Activated T-cell treated with anti-CD3 and anti-CD28 coated beads for 48 hours (primary cell): ENCODE measurements at regions not wholly inside any gene's neighbourhood (a gene's known extent, or its start where the extent isn't known, plus 50 kb on each side); places are given as distances from the start of the nearest gene placed in this dataset.

ENCODE experiments used
- DNase-seq: peaks from one replicate; pipeline ENCODE4 v3.0.0-alpha.2; 2020; ENCODE audit warnings: low read depth

GRCh38 chr2:105595536-105595935, 149.2 kb upstream of the NCK2 start:
- peak; percentile 18 for DNase-seq

GRCh38 chr2:105593221-105593967, 151.3 kb upstream of the NCK2 start:
- no peak for DNase-seq

DNA sequence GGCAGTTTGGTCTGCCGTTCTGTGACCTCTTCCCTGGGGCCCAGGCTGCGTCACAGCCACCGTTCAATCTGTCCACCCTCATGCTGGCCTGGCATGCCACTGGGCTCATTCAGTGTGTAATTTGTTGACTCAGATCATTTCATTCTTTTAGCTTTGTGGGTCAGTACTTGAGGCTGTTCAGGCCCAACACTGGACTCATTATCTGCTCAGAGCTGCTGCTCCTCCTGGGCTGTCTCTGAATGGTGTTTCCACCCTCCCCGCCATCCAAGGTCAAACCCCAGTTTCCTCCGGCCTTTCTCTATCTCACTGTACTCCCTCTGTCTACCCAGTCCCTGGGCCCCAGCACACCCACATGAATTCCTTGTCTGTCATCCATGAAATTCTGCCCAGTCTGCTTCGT, 152.4 kb upstream of the NCK2 start:
- no peak for DNase-seq

DNA sequence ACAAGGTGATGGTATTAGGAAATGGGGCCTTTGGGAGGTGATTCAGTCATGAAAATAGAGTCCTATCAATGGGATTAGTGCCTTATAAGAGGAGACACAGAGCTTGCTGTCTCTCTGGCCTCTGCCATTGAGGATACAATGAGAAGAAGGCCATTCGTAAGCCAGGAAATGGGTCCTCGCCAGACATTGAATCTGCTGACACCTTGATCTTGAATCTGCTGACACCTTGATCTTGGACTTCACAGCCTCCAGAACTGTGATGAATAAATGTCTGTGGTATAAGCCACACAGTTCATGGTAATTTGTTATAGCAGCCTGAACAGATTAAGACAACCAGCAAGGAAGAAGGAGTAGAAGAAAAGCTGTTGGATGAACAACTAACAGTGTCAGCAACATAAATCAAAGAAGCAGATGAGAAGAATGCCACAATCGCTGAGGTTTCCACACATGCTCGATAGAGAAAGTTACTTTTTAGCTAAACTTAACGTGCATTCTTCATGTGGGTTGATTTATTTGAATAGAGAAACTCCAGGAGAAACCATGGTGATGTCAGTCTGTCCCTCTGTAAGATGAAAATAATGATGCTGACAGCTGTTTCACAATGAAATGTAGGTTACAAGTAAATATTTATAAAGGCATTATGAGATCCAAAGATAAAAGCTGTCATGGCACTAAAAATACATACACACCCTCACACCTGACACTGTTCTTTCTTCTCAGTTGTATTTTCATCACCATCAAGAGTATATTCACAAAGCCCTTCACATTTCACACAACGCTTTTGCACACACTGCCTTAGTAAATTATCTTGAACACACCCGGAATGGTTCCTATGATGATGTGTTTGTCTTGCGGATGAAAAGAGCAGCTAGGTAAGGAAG, 153.7 kb upstream of the NCK2 start:
- DNase-seq, result no peak

- DNase-seq, result no peak
Observed at GRCh38 chr2:105588581-105588980, 156.1 kb upstream of the NCK2 start.

GRCh38 chr2:105587637-105588036, 157.1 kb upstream of the NCK2 start:
- DNase-seq, result no peak

DNA sequence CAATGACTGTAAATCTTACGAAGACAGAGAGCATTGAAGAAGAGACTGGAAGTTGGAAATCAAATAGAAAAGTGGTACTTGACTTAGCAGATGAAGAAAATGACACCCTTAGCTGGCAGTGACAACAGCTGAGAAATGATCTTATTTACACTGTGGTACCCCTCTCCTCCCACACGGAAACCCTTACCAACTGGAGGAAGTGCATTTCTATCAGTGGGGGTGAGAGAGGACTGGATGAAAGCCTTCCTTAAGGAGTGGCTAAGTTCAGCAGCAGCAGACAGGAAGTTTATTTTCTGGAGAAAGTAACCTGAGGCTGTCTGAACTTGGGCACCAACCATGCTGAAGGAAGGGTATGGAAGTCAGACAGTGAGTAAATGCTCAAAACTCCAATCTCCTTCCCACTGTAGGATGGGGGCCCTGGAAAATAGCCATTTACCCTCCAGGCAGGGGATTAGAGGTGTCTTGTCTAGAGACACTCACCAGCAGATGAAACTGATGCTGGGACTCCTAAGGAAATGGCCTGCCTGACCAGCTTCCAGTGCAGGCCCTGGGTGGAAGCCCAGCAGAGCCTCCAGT, 160.2 kb upstream of the NCK2 start:
- DNase-seq, result no peak

- DNase-seq, result no peak
Observed at GRCh38 chr2:105582952-105583660, 161.6 kb upstream of the NCK2 start.

DNA sequence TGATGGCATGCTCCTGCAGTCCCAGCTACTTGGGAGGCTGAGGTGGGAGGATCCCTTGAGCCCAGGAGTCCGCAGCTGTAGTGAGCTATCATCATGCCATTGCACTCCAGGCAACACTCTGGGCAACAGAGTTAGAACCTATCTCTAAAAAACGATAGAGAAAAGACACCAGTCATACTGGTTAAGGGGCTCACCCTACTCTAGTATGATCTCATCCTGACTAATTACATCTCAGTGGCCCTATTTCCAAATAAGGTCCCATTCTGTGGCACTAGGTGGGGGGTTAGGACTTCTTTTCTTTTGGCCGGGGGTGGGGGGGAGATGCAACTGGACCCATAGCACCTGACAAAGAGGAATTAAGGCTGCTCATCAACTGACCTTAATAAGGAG, 163.2 kb upstream of the NCK2 start:
- no peak for DNase-seq

- no peak for DNase-seq
Observed at GRCh38 chr2:105580870-105581554, 163.7 kb upstream of the NCK2 start.

- no peak for DNase-seq
Observed at GRCh38 chr2:105580216-105580615, 164.5 kb upstream of the NCK2 start.

GRCh38 chr2:105578166-105578565, 166.5 kb upstream of the NCK2 start:
- no peak for DNase-seq

- no peak for DNase-seq
Observed at GRCh38 chr2:105577762-105578161, 166.9 kb upstream of the NCK2 start.

DNA sequence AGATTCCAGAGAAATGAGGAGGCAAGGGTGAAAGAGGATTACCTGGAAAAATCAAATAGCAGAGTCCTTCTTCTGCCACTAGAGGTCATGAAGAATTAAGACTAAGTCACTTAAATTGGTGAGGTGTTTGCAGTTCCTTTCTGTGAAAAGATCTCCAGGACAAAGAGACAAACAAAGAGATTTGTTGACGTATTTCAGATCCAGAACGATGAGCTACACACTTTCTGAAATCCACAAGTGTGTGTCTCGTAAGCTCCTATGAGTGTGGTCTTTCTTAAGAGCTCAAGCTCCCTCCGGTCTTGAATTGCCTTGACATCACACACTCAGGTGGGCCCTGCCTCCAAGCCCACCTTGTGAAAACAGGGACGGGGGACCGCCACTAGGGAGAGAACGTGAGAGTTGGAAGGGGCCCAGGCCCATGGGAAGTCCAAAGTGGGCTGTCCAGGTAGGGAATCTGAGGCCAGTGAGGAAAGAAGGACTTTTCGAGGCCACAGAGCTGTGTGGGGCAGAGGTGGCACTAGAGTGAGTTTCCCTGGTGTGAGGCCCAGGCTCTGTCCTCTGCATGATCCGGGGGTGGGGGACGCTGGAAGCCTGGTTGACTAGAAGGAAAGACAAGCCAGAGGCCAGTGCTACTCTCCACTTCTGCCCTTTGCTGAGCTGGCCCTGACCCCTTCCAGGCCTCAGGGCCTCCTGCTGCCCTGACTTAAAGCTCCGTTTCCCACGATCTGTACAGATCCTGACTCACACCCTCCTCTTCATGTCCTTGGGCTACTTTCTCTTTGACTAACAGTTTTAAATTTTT, 168.1 kb upstream of the NCK2 start:
- DNase-seq, result no peak

DNA sequence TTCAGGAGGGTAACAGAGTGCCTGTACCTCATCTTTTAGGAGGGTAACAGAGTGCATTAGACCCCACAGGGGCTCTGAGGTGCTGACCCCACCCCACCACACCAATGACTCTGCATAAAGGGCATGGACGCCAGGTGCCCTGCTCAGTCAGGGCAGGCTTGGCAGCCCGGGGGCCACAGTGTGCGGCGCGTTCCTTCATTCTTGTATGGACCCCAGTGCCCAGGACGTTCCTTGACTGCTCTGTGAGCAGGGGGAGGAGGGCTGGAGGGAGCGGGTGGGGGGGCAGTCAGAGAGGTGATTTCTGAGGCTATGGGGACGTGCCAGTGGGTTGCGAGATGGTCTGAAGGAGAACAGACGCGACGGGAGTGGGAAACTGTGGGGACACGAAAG, 168.7 kb upstream of the NCK2 start:
- no peak for DNase-seq

DNA sequence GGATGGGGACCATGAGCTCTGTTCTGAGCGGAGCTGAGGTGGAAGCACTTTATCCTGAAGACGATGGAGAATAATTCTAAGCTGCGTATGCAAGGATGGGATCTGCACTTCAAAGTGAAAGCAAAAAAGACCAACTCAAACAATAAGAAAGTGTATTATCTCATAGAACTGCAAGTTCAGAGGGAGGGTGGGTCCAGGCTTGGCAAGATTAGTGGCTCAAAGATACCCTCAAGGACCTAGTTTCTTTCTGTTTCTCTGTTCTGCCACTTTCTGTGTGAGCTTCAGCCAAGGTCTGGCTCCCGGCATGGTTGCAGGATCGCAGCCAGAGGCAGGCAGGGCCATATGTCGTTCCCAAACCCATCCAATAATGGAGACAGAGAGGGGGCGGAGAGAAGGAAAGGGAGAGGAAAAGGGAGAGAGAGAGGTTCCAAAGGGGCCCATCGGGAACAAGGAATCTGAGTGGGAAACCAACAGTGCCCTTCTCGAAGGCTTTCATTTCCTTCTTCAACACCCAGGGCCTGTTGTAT, 169.2 kb upstream of the NCK2 start:
- DNase-seq, result no peak

- DNase-seq, result no peak
Observed at GRCh38 chr2:105574796-105575344, 169.8 kb upstream of the NCK2 start.

DNA sequence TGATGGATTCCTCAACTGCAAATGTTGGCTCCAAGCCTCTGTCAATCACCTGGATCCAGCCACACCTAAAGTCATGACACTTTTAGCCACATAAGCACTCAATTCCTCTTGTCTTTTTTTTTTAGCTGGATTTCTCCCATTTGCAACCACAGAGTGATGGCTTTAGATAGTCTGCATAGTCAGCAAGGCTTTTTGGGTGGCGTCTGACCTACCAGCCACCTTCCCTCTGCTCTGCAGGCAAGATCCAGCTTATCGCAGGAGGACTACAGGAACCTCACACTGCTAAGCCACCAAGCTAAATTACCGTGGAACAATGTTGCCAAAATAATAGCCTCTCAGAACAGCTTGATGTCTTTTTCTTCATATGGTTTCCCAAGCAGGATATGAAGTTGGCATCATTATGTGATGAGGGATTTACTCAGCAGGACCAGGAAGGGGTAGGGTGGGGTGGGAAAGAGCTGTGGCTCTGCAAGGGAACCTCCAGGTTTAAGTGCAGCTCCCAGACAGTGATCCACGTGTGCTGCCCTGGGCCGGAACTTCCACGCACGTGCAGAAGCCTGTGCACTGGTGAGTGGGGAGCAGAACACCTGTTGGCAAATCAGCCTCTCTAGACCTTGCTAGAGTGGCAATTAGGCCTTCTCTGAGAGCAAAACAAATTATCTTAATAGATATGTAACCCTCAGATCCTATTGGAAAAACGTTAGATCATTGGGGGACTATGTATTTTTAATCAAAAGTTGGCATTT, 170.6 kb upstream of the NCK2 start:
- no peak for DNase-seq

DNA sequence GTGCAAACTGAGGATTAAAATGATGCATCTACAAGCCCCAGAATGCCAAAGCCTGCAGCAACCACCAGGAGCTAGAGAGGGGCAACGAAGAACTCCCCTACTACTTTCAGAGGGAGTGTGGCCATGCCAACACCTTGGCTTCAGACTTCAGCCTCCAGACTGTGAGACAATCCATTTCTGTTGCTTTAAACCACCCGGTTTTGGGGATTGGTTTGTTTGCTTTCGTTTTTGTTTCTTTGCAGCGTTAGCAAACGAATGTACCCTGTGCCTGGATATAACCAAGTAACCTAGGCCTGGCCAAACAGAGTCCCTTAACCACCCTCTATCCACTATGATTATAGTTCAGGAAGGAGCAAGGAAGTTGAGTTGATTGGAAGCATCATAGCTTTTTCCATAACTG, 171.2 kb upstream of the NCK2 start:
- no peak for DNase-seq
